GM18498 (cell line): ENCODE measurements at regions not wholly inside any gene's neighbourhood (a gene's known extent, or its start where the extent isn't known, plus 50 kb on each side); places are given as distances from the start of the nearest gene placed in this dataset.
"Not testable (repeated sequence)": the region's sequence is repeated elsewhere in the genome, so short reads cannot be mapped to it uniquely, and the experiment has no call there.

Experiments
- ATAC-seq: cut with Tn5 transposase; IDR thresholded peaks from one replicate; pipeline ENCODE4 v1.9.1; 2021; ENCODE audit warnings: mild to moderate bottlenecking, moderate library complexity; ENCODE audit not compliant: unreplicated experiment

DNA sequence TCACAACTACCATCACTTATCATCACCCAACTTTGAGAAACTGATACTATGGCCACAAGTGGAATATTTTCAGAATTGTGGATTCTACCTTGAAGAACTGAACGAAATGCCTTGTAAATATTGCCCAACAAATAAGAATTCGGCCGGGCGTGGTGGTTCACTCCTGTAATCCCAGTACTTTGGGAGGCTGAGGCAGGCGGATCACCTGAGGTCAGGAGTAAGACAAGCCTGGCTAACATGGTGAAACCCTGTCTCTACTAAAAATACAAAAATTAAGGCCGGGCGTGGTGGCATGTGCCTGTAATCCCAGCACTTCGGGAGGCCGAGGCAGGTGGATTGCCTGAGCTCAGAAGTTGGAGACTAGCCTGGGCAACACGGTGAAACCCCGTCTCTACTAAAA, 862.7 kb downstream of the ZPLD1 start:
- ATAC-seq: not testable (repeated sequence)

GRCh38 chr3:103306104-103306503, 871.3 kb downstream of the ZPLD1 start:
- no peak for ATAC-seq

DNA sequence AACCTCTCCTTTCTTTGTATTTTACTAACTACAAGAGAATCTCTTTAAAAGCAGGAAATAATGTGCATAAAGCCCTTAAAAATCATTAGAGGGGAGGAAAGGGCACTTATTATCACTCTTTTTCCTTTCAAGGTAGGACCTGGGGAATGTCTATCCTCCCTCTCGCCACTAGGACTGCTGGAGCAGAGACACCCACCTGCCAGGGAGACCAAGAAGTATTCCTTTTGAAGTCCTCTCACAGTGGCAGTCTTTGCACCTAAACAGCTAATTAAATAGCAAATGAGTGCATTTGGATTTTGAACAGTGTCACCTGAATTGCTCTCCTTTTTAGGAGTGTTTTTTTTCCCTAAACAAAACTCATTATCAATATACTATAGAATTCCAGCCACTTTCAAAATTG, 874.1 kb downstream of the ZPLD1 start:
- no peak for ATAC-seq

GRCh38 chr3:103319912-103320311, 885.1 kb downstream of the ZPLD1 start:
- ATAC-seq: no peak

DNA sequence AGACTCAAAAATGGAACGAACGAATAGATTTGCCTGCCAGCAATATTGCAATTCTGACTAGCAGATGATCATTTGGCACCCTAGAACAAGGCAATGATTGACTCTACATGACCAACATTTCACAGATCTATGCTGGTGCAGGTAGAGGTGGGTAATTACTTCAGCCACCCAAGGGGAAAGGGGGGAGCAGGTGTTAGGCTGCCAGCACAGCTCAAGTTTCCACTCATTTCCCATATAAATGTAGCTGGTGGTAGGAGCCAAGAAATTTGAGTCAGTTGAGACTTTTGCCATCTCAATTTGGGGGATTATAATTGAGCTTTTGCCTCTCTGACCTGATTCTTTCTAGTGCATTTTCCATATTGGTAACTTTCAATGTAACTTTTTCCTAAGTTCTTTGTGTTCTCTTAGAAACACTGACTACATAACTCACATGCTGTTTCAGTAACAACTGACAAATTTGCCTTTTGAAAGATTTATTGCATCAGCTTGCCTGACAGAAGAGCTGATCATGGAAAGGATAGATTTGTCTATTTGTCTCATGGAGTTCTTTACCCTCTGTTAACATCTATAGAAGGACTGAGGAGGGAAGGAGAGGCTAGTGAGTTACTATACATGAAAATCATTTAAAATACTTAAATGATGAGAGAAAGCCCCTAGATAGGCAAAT, 902.5 kb downstream of the ZPLD1 start:
- no peak for ATAC-seq

GRCh38 chr3:103341078-103341606, 906.3 kb downstream of the ZPLD1 start:
- no peak for ATAC-seq

GRCh38 chr3:103342205-103342731, 907.5 kb downstream of the ZPLD1 start:
- no peak for ATAC-seq

DNA sequence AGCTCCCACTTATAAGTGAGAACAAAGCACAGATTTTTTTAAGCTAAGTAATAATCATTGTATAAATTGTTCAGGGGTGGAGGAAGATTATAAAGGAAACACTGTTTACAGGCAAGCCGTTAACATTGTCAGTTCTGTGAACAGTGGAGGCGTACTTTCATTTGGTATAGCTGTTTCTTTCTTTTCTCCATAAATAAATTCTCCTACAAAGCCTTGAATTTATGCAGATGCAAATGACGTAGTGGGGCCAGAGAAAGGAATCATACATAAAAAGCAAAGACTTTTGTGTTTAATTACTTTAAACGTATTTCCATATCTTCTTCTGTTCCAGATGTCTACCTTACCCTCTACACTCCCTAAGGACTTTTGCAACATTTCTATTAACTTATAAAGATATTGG, 914.9 kb downstream of the ZPLD1 start:
- ATAC-seq: no peak

- ATAC-seq: no peak
Measured at GRCh38 chr3:103365467-103365866, 930.7 kb downstream of the ZPLD1 start.

GRCh38 chr3:103367481-103367880, 932.7 kb downstream of the ZPLD1 start:
- ATAC-seq: no peak

DNA sequence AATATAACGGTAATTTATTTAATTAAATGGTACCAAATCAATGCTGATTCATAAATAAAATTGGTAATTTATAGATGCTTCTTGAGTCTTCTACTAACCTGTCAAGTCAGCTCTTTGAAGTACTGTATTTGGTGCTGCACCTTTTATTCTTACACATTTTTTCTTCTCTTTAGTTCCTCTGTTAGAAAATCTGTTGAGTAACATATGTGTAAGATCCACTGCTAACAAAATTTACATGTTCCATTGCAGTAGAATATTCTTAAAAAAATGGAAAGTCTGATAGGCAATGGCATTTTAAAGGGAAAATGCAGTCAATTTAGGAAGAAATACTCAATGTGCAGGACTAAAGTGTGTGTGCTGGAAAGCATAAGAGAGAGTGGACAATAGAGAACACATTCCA, 936.6 kb downstream of the ZPLD1 start:
- no peak for ATAC-seq

DNA sequence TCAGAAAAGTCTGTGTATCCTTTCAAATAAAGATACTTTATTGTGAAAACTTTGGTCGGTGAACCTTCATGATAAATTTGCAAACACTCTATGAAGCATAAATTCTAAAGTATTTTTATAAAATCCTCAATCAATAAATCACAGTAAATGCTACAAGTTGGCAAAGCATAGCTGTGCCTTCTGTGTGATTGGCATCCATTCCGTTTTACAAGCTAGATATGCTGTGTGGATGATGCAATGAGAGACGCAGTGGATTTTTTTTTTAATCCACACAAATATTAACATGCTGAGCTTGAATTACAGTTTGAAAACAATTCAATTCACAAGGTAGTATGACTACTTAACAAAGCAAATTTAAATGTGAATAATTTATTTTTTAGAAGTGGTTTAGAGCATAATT, 937.2 kb downstream of the ZPLD1 start:
- ATAC-seq: no peak

DNA sequence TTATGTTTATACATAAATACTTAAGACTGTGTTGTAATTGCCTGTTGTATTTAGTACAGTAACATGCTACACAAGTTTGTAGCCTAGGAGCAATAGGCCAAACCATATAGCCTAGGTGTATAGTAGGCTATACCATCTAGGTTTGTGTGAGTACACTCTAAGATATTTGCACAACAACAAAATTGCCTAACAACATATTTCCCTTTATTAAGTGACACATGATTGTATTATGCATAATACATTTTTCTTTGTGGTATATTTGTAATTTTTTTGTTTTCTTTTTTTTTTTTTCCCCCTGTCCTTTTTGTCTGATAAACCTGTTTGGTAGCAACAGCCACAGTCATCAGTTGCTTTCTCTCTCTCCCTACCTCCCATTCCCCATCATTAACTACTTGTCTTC, 945.6 kb downstream of the ZPLD1 start:
- no peak for ATAC-seq

- no peak for ATAC-seq
Measured at GRCh38 chr3:103381296-103382079, 946.7 kb downstream of the ZPLD1 start.

GRCh38 chr3:103385961-103386656, 951.3 kb downstream of the ZPLD1 start:
- ATAC-seq: no peak

GRCh38 chr3:103388214-103388613, 953.4 kb downstream of the ZPLD1 start:
- ATAC-seq: no peak

- no peak for ATAC-seq
Measured at GRCh38 chr3:103389356-103389755, 954.5 kb downstream of the ZPLD1 start.

DNA sequence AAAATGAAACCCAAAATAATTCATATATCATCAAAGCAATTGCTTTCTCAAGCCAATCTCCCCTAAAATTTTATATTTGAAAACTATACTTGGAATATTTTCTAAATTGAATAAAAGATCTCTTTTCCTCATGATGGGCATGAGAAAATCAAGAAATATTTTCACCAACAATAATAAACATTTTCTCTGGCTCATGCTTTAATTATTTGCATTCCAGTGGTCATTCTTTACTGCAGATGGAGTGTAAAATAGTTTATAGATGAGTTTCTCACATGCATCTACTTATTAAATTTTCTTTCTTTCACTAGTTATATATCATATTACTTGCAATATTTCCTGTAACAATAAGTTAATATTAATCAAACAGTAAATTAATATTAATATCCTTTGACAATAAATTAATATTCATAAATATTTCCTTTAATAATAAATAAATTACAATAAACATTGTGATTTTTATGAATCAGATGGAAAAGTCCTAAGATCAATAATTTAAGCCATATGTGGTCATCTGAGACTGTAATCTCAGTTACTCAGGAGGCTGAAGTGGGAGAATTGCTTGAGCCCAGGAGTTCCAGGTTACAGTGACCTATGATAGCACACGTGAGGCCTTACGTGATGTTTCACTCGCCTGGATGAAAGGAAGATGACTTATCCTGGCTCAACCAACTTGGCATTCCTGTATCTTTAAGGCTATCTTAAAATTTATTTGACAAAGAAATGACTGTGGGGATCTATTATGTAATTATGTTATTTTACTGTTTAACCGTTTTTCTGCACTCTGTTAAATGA, 958.8 kb downstream of the ZPLD1 start:
- no peak for ATAC-seq

DNA sequence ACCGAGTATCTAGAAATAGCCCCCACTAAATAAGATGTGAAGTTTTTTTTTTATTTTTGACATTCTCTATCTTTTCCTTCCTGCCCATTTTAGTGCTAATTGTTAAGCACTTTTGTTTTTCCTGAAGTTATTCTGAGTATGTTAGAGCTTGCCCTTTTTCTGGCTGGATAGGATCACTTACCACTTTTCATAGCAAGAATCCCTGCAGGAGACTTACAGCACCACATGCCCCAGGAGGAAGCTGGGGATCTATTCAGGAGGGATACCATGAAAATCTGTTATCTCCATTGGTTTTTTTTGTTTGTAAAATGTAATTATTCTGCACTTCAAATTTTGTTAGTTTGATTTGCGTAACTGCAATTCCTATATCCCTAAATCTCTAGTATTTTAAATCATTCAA, 968.4 kb downstream of the ZPLD1 start:
- ATAC-seq: no peak

DNA sequence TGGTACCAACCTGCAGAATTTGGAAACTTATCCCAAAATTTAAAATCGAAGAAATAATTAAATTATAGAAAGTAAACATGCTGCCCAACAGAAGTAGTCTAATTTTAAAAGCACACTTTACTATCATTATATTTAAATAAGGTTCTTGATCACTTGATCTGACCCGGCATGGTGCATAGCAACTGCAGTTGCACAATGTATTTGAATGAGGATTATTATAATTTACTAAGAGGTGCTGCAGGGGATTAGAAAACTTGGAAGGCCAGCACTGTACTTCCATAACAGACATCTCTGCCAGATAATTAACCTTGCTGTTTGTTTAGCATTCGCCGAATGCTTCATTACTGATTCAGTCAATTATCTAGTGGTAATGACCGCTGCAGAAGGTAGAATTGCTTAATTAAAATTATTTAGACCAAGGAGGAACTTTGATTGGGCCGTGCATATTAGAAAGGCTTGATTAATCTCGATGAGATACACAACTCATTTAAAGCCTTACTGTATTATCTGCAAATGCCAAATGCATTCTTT, 971.6 kb downstream of the ZPLD1 start:
- no peak for ATAC-seq
